H9 (cell line): ENCODE measurements at regions not wholly inside any gene's neighbourhood (a gene's known extent, or its start where the extent isn't known, plus 50 kb on each side); places are given as distances from the start of the nearest gene placed in this dataset.

Experiments used
- DNase-seq: peaks from one replicate; pipeline ENCODE4 v3.0.0-alpha.2; 2017
- H2AFZ ChIP-seq: one replicate; pipeline ENCODE4 v1.6.1; 2013; ENCODE audit warnings: mild to moderate bottlenecking, low read length, control low read depth, moderate library complexity
- H2AK5ac ChIP-seq: 2 replicates; pipeline ENCODE4 v1.6.1; 2013; ENCODE audit warnings: low read length, control low read depth, mixed read lengths; ENCODE audit not compliant: insufficient read length
- H2BK120ac ChIP-seq: one replicate; pipeline ENCODE4 v1.6.1; 2013; ENCODE audit warnings: low read depth, mild to moderate bottlenecking, low read length, control low read depth, inconsistent platforms; ENCODE audit not compliant: poor library complexity, severe bottlenecking
- H2BK12ac ChIP-seq: 2 replicates; pipeline ENCODE4 v1.6.1; 2013; ENCODE audit warnings: low read length, control low read depth, mixed read lengths, low read depth; ENCODE audit not compliant: insufficient read length
- H2BK15ac ChIP-seq: 2 replicates; pipeline ENCODE4 v1.6.1; 2013; ENCODE audit warnings: low read depth, low read length, control low read depth
- H2BK20ac ChIP-seq: one replicate; pipeline ENCODE4 v1.6.1; 2013; ENCODE audit warnings: low read depth, mild to moderate bottlenecking, low read length, control low read depth, inconsistent platforms; ENCODE audit not compliant: poor library complexity, severe bottlenecking
- H2BK5ac ChIP-seq: 2 replicates; pipeline ENCODE4 v1.6.1; 2013; ENCODE audit warnings: low read length, control low read depth, mixed read lengths; ENCODE audit not compliant: insufficient read length
- H3K14ac ChIP-seq: 2 replicates; pipeline ENCODE4 v1.6.1; 2013; ENCODE audit warnings: low read length, control low read depth; ENCODE audit not compliant: insufficient read depth
- H3K18ac ChIP-seq: 2 replicates; pipeline ENCODE4 v1.6.1; 2013; ENCODE audit warnings: low read depth, mild to moderate bottlenecking, mixed read lengths, low read length, control low read depth; ENCODE audit not compliant: insufficient read length
- H3K23ac ChIP-seq: 2 replicates; pipeline ENCODE4 v1.6.1; 2013; ENCODE audit warnings: low read length, control low read depth, mixed read lengths, low read depth; ENCODE audit not compliant: insufficient read length
- H3K23me2 ChIP-seq: 2 replicates; pipeline ENCODE4 v1.6.1; 2013; ENCODE audit warnings: low read depth, mild to moderate bottlenecking, mixed read lengths, low read length, control low read depth; ENCODE audit not compliant: insufficient read length, poor library complexity, severe bottlenecking
- H3K27ac ChIP-seq: 2 replicates; pipeline ENCODE4 v1.5.1; 2013; ENCODE audit warnings: low read length, control low read depth, mixed read lengths, low read depth; ENCODE audit not compliant: insufficient read length
- H3K27me3 ChIP-seq: 2 replicates; pipeline ENCODE4 v1.6.1; 2013; ENCODE audit warnings: low read length, control low read depth, inconsistent platforms; ENCODE audit not compliant: insufficient read depth
- H3K4ac ChIP-seq: 2 replicates; pipeline ENCODE4 v1.6.1; 2013; ENCODE audit warnings: low read depth, mild to moderate bottlenecking, control low read depth, inconsistent platforms, low read length, moderate library complexity
- H3K4me1 ChIP-seq: 2 replicates; pipeline ENCODE4 v1.6.1; 2013; ENCODE audit warnings: low read length, control low read depth, inconsistent platforms; ENCODE audit not compliant: insufficient read depth
- H3K4me2 ChIP-seq: 2 replicates; pipeline ENCODE4 v1.6.1; 2013; ENCODE audit warnings: low read length, control low read depth, mixed read lengths; ENCODE audit not compliant: insufficient read length, insufficient read depth
- H3K56ac ChIP-seq: 2 replicates; pipeline ENCODE4 v1.6.1; 2013; ENCODE audit warnings: low read depth, mild to moderate bottlenecking, mixed read lengths, low read length, control low read depth; ENCODE audit not compliant: insufficient read length
- H3K79me1 ChIP-seq: 2 replicates; pipeline ENCODE4 v1.6.1; 2013; ENCODE audit warnings: low read depth, mild to moderate bottlenecking, moderate library complexity, low read length, control low read depth, inconsistent platforms; ENCODE audit not compliant: insufficient read depth, poor library complexity, severe bottlenecking
- H3K79me2 ChIP-seq: 2 replicates; pipeline ENCODE4 v1.6.1; 2013; ENCODE audit warnings: low read length, control low read depth, inconsistent platforms; ENCODE audit not compliant: insufficient read depth
- H3K9ac ChIP-seq: 2 replicates; pipeline ENCODE4 v1.6.1; 2013; ENCODE audit warnings: low read length, control low read depth, mixed read lengths; ENCODE audit not compliant: insufficient read length; ENCODE audit errors: extremely low read depth
- H3K9me3 ChIP-seq: one replicate; pipeline ENCODE4 v1.6.1; 2013; ENCODE audit warnings: low read depth, low read length, inconsistent platforms; ENCODE audit not compliant: control insufficient read depth
- H3T11ph ChIP-seq: one replicate; pipeline ENCODE4 v1.6.1; 2013; ENCODE audit warnings: mild to moderate bottlenecking, low read length, control low read depth, inconsistent platforms
- H4K20me1 ChIP-seq: one replicate; pipeline ENCODE4 v1.6.1; 2013; ENCODE audit not compliant: control insufficient read depth, insufficient read length, insufficient read depth
- H4K5ac ChIP-seq: 2 replicates; pipeline ENCODE4 v1.6.1; 2013; ENCODE audit warnings: low read depth, mild to moderate bottlenecking, mixed read lengths, low read length, control low read depth; ENCODE audit not compliant: insufficient read length
- H4K8ac ChIP-seq: replicated peaks from 2 replicates; pipeline ENCODE4 v1.6.1; 2013; ENCODE audit warnings: low read length, control low read depth, mixed read lengths, low read depth; ENCODE audit not compliant: insufficient read length
- H4K91ac ChIP-seq: 2 replicates; pipeline ENCODE4 v1.6.1; 2013; ENCODE audit warnings: low read depth, mild to moderate bottlenecking, moderate library complexity, mixed read lengths, low read length, control low read depth; ENCODE audit not compliant: insufficient read length
- H3K27ac Mint-ChIP-seq, 3 experiments: 2 replicates in 2 of 3; 3 replicates in 1 of 3; pipeline ENCODE4 v1.8.0; 2020 to 2021; ENCODE audit warnings: mixed read lengths in 3 of 3, mild to moderate bottlenecking in 1 of 3, moderate library complexity in 1 of 3
- H3K27me3 Mint-ChIP-seq: 2 replicates; pipeline ENCODE4 v1.8.0; 2021; ENCODE audit warnings: low read depth, mild to moderate bottlenecking, moderate library complexity, mixed read lengths
- H3K36me3 Mint-ChIP-seq, 3 experiments: 2 replicates in 2 of 3; 3 replicates in 1 of 3; pipeline ENCODE4 v1.8.0; 2020 to 2021; ENCODE audit warnings: low read depth in 3 of 3, mixed read lengths in 3 of 3; ENCODE audit not compliant: insufficient read depth in 1 of 3
- H3K4me1 Mint-ChIP-seq, 2 experiments: 2 replicates each; pipeline ENCODE4 v1.8.0; 2020; ENCODE audit warnings: mixed read lengths in 2 of 2
- H3K4me3 Mint-ChIP-seq, 2 experiments: 2 replicates in 1 of 2; 3 replicates in 1 of 2; pipeline ENCODE4 v1.8.0; 2020 to 2021; ENCODE audit warnings: mild to moderate bottlenecking in 2 of 2, mixed read lengths in 2 of 2, moderate library complexity in 1 of 2
- H3K9me3 Mint-ChIP-seq, 2 experiments: 2 replicates in 1 of 2; 3 replicates in 1 of 2; pipeline ENCODE4 v1.8.0; 2020; ENCODE audit warnings: mild to moderate bottlenecking in 2 of 2, mixed read lengths in 2 of 2, moderate library complexity in 1 of 2
- WGBS: extraction: QIAGEN DNeasy Blood & Tissue Kit; methylation state at CpG from one replicate; pipeline ENCODE4 v1.1.7; 2013; ENCODE audit warnings: missing lambda C conversion rate, low lambda C conversion rate, mixed read lengths; ENCODE audit not compliant: insufficient read length; ENCODE audit errors: extremely low coverage; 5-methylcytosine and 5-hydroxymethylcytosine counted together
- TF ChIP-seq, protein P1 (sequence below): fragments of 200-600 bp; sonication (generic); conservative IDR thresholded peaks from 3 replicates; pipeline ENCODE4 v1.8.0; 2021; ENCODE audit warnings: antibody characterized with exemption, mild to moderate bottlenecking

DNA sequence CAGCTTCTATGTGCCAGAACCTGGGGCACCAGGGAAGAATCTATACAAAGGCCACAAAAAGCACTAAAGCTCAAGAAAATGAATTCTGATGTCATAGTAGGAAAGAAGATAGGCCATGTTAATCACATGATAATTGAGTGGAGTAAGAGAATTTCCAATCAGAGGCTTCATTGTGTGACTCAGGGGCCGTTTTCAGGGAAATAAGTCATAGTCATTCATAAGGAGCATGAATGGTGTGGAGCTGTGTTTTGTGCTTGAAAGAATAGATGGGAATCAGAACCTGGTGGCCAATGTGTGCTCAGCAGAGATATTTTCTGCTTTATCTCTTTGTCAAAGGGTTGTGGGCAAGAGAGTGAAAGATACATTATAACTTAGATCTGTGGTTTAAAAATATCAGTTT is 102.4 kb upstream of the ZDHHC15 start:
- H3K23me2 ChIP-seq = no peaks in the 10 kb centered on the region
- H2AK5ac ChIP-seq = no peak overlapping the region
- DNase-seq = no peak
- H4K91ac ChIP-seq = no peak overlapping the region
- no peak overlapping the region for H3K18ac ChIP-seq
- no peak overlapping the region for H3K9ac ChIP-seq
- no peak overlapping the region for H2AFZ ChIP-seq
- Mint-ChIP-seq H3K36me3 (peaks cover 0 to 3% (median 0%) of the 10 kb centered on the region in 3 experiments; a peak in 2 of 7 replicates), H3K27ac (no peak overlapping the region), H3K9me3 (peaks cover 75 to 79% of the 10 kb centered on the region in 2 experiments), H3K4me1 (no peaks in the 10 kb centered on the region), H3K4me3 (no peak overlapping the region), H3K27me3 (no peaks in the 10 kb centered on the region)
- H3K27me3 ChIP-seq = no peaks in the 10 kb centered on the region
- TF ChIP-seq, protein P1, sequence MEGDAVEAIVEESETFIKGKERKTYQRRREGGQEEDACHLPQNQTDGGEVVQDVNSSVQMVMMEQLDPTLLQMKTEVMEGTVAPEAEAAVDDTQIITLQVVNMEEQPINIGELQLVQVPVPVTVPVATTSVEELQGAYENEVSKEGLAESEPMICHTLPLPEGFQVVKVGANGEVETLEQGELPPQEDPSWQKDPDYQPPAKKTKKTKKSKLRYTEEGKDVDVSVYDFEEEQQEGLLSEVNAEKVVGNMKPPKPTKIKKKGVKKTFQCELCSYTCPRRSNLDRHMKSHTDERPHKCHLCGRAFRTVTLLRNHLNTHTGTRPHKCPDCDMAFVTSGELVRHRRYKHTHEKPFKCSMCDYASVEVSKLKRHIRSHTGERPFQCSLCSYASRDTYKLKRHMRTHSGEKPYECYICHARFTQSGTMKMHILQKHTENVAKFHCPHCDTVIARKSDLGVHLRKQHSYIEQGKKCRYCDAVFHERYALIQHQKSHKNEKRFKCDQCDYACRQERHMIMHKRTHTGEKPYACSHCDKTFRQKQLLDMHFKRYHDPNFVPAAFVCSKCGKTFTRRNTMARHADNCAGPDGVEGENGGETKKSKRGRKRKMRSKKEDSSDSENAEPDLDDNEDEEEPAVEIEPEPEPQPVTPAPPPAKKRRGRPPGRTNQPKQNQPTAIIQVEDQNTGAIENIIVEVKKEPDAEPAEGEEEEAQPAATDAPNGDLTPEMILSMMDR = no peak
- H3K27ac ChIP-seq = no peak overlapping the region
- H3K4me2 ChIP-seq = no peak overlapping the region
- H2BK120ac ChIP-seq = no peak overlapping the region
- H2BK5ac ChIP-seq = no peak overlapping the region
- no peaks in the 10 kb centered on the region for H4K20me1 ChIP-seq
- H3K79me1 ChIP-seq = no peaks in the 10 kb centered on the region
- H2BK12ac ChIP-seq = no peak overlapping the region
- H4K8ac ChIP-seq = no peak overlapping the region
- no peaks in the 10 kb centered on the region for H3K4me1 ChIP-seq
- peaks cover 10% of the 10 kb centered on the region for H3K9me3 ChIP-seq
- H3K79me2 ChIP-seq = no peaks in the 10 kb centered on the region
- H3T11ph ChIP-seq = no peak overlapping the region
- no peak overlapping the region for H2BK20ac ChIP-seq
- WGBS = no CpG with 5 or more reads among the region's 1 CpG
- H3K56ac ChIP-seq = no peak overlapping the region
- no peak overlapping the region for H3K14ac ChIP-seq
- H3K4ac ChIP-seq = no peak overlapping the region
- no peak overlapping the region for H4K5ac ChIP-seq
- no peak overlapping the region for H2BK15ac ChIP-seq
- H3K23ac ChIP-seq = no peak overlapping the region
